GM11168 (cell line): ENCODE measurements at regions not wholly inside any gene's neighbourhood (a gene's known extent, or its start where the extent isn't known, plus 50 kb on each side); places are given as distances from the start of the nearest gene placed in this dataset.

Source experiments
- in situ Hi-C: fragments of 300-500 bp; cut with MboI; formaldehyde crosslinking; loops from one replicate; pipeline ENCODE4 v1.12.0; 2022; ENCODE audit warnings: low sequenced_read_pairs; ENCODE audit not compliant: unreplicated experiment

DNA sequence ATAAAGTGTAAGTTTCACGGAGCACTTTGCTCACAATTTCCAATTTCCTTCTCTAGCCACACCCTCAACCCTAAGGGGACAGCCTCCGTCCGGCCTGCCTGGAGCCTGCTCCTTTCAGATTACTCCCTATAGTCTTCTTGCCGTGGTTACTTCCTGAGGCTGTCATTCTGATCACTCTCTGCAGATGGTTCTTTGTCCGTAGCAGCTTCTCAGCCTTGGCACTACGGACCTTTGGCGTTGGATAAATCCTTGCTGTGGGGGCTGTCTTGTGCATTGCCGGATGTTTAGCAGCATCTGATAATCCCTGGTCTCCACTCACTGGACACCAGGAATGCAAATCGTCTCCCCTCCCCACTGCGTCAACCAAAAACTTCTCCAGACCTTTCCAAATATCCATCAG is 447.5 kb upstream of the KIRREL3 start:
- in situ Hi-C loops: no loop called here

DNA sequence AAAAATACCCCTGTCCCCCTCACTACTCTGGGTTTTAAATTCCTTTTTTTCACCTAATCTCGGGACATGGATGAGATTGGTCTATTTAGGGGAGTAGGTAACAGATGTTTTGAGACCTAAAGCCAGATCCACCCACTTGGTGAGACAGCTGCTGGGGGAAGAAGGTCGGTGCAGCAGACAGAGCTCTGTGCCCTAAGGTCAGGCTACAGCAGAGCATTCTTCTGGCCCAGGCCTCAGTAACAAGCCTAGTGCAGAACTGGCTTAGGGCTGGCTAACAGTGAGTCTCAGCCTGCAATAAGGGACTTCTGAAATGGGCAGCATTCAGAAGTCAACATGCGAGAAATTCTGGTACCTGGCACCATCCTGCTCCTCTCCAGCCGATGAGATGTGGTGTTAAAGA is 444.9 kb upstream of the KIRREL3 start:
- in situ Hi-C loops: no loop called here

DNA sequence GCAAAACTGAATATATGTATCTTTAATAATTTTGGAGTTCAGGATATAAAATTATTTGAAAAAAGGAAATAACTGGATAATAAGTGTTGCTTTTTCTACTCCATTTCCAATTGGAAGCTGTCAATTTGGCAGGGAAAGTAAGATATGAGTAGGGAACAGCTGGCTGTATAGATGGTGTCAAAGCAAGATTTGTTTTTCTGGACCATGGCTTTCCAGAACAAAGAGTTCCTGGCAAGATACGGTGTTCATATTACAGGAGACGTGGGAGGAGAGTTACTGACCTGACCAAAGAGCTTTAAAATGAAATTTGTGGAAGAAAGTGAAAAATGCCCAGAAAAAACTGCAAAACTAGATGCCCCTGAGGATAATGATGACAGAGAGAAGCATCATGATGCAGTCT is 442.7 kb upstream of the KIRREL3 start:
- in situ Hi-C loops: no loop called here

- in situ Hi-C loops: no loop called here
Observed at GRCh38 chr11:127440616-127441015, 440.0 kb upstream of the KIRREL3 start.

DNA sequence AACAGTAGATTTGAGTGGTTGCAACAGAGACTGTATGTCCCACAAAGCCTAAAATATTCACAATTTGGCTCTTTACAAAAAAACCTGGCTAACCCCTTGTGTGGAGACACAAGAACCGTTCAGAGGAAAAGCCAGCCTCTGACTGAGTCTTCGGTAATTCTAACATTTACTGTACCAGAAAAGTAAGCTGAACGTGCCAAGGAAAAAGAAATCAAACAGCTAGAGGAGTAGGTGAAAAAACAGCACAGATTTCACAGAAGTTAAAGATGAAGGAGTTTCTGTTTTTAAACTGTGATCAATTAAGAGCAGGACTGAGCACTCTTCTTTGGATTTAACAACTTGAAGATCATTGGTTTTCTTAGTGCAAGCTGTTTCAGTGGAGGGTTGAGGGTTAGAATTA is 424.7 kb upstream of the KIRREL3 start:
- in situ Hi-C loops: no loop called here

GRCh38 chr11:127424661-127425060 is 424.1 kb upstream of the KIRREL3 start:
- in situ Hi-C loops: no loop called here

DNA sequence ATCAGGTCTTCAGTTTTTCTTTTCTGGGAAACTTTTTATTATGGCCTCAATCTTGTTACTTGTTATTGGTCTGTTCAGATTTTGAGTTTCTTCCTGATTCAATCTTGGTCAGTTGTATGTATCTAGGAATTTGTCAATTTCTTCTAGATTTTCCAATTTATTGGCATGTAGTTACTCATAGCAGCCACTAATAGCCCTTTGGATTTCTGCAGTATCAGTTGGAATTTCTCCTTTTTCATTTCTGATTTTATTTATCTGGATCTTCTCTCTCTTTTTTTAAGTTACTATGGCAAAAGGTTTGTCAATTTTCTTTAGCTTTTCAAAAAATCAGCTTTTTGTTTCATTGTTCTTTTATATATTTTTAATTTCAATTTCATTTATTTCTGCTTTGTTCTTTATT is 419.6 kb upstream of the KIRREL3 start:
- in situ Hi-C loops: no loop called here

DNA sequence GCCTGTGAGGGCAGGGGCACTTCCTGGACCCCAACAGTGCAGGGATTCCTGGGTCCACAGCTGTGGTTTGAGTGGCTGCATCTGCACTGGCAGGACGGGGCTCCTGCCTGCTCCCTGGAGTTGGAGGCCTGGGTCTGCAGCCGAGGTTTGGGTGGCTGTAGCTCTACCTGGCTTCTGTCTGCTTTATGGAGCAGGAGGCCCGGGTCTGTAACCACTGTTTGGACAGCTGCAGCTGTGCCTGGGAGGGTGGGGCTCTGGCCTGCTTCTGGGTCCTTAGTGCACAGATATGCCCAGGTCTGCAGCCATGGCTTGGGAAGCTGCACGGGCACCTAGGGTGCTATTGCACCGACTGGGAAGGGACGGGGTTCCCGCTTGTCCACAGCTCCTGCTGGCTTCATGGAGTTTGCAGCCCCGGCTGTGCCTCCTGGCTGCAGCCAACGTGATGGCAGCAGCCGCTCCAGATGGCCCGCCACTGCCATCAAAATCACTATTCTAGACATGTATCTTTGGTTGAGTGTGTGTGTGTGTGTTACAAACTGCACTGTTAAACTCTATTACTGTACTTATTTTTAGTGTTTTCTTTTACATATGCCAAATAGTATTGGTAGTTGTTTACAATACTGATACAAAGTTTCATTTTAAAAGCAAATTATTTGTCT is 412.3 kb upstream of the KIRREL3 start:
- in situ Hi-C loops: no loop called here

DNA sequence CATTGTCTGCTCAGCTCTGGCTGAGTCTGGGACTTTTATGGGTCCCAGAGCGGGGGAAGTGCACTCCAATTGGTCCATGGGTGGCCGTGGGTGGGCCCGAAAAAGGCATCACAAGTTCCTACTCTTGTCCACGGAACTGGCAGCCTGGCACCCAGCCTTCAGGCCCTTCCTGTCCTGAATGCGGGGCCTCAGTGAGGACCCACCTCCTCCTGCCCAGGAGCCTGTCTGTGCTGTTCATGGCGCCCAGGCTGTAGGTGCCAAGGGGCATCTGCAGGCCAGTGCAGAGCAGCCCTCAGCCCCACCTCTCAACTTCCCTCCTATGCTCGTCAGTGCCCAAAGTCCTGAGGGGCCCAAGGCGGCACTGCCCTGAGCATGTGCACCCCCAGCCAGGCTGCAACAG is 411.7 kb upstream of the KIRREL3 start:
- in situ Hi-C loops: no loop called here

DNA sequence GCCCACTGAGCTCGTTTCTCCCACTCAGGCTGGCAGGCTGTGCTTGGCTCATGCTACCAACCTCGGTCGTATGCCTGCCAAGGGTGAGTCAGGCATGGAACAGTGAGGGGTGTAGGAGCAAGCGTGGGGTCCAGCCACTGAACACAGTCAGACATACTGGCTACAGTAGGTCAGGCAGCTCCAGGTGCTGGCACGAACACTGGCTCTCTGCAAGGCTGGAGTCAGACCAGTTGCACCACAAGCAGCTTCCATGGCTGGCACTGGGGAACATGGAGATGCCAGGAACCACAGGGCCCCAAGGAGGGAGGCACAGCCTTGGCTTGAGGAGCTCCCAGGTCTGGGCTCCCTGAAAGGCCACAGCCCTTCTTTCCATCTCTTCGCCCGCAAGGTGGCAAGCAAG is 410.7 kb upstream of the KIRREL3 start:
- in situ Hi-C loops: no loop called here

- in situ Hi-C loops: no loop called here
Observed at GRCh38 chr11:127395034-127395433, 394.5 kb upstream of the KIRREL3 start.

GRCh38 chr11:127393460-127393997 is 393.0 kb upstream of the KIRREL3 start:
- in situ Hi-C loops: no loop called here

DNA sequence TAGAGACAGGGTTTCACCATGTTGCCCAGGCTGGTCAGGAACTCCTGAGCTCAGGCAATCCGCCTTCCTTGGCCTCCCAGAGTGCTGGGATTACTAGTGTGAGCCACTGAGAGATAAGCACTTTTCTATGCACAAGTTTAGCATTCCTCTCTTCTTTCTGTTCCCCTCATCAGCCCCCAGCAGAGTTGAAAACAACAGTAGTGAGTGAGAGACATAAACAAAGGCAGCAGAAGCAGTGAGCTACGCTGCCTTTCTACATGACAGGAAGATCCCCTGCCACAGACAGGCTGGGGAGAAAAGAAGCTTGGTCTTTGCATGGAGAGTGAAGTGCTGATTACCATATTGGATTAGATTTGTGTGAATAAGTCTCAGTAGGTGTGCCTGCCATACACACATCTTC is 392.0 kb upstream of the KIRREL3 start:
- in situ Hi-C loops: no loop called here

DNA sequence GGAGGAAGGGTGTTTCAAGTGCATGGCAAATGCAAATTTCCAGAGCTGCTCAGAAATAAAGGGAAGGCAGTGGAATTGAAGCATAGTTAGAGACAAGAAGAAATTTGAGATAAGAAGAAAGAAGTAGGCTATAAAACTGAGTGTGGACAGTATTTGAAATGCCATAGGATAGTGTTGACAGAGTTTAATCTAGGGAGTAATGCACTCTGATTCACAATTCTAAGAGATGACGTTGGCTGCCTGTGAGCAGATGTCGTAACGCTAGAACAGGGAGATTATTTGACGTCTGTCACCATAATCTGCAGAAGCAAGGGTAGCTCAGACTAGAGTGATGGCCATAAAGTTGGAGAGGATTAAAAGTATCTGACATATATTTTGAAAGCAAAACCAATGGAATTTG is 389.9 kb upstream of the KIRREL3 start:
- in situ Hi-C loops: no loop called here

GRCh38 chr11:127385071-127385470 is 384.5 kb upstream of the KIRREL3 start:
- in situ Hi-C loops: no loop called here

DNA sequence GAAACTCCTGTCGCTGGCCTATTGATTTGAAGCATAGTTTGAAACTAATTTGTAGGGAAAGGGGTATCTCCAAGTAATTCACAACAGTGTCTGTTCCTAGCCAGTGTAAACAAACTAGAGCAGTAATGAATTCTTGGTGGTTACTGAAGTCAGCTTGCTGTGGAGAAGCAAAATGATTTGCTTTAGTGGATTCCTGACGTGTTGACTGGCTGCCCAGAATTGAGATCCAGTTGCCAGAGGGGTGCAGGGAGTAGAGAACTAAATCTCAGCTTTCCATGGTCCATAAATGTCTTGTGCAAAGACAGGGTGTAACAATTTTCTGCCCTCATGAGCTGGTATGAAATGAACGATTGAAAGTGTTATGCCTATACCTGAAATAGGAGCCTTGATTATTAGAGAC is 382.5 kb upstream of the KIRREL3 start:
- in situ Hi-C loops: no loop called here

DNA sequence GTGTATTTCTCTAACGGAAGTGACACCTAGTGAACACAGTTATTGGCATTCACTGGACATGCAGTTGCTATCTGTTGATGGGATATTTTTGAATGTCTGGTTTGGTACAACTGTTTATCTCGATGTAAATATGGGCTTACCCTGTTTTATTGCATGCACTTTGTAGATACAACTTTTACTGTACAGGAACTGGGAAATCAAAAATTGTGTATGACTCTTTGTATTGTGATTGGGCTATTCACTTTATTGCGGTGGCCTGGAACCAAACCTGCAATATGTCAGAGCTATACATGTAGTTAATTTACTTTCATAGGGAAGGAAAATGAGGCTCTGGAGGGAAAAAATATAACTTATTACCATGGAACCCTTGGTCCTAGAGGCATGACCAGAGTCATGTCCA is 380.7 kb upstream of the KIRREL3 start:
- in situ Hi-C loops: no loop called here

GRCh38 chr11:127379686-127380085 is 379.1 kb upstream of the KIRREL3 start:
- in situ Hi-C loops: no loop called here

DNA sequence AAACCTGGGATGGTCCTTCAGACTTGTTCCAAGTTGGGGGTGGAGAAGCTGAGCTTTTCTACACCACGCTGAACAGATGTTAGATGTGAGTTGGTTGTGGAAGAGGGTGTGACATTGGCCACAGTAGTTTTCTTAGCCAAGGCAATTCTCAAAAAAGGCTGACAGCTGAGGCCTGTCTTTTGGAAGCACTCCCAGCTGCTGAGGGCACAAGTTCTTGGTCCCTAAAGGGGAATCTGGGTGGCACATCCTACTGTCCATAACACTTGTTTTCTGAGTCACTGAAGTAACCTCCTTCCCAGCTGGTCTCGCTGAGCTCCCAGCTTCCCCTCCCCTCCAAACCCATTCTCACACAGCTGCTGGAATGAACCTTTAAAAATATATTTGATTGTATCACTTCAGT is 375.7 kb upstream of the KIRREL3 start:
- in situ Hi-C loops: no loop called here

DNA sequence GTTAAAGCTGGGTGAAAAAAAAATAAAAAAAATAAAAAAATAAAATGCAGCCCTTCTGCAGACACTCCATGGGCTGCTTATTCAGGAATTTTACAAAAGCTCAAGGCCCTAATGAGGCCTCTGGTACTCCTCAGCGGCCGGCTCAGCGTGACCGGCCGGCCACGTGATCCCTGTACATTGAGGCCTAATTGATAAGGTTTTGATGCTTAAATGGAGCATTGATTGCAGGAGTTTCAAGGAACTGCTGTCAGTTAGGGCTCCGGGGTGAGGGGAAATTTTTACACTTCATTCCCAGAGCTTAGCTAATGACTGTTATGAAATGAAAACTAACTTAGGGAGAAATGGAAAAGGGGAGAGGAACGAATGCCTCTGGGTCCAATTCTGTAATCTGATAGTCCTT is 368.8 kb upstream of the KIRREL3 start:
- in situ Hi-C loops: no loop called here

- in situ Hi-C loops: no loop called here
Observed at GRCh38 chr11:127362754-127363308, 362.3 kb upstream of the KIRREL3 start.

DNA sequence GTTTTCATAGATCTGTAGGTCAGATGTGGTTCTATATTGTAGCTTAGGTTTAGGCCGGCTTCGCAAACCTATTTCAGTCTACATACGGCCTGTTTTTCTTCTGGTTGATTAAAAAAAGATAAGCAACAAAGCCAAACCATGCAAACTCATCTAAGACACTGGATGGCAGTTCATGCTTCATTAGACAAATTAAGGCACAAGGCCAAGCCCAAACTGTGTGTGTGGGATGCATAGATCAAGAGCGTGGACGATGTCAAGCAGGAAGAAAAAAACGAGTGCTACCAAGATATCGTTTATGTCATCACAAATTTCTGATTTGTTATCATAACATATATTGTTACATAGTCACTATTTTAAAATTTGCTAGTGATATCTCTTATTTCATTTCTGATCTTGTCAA is 357.6 kb upstream of the KIRREL3 start:
- in situ Hi-C loops: no loop called here
